ENCODE measurements at regions not wholly inside any gene's neighbourhood (a gene's known extent, or its start where the extent isn't known, plus 50 kb on each side); places are given as distances from the start of the nearest gene placed in this dataset.

GRCh38 chr14:27836386-27836785 lies 930.2 kb upstream of the FOXG1 start:
- TF ChIP-seq CREB1 (IDR thresholded peaks at IDR 0.05; ENCODE audit: low read depth) (no peak), RAD21 (IDR thresholded peaks at IDR 0.05; ENCODE audit: low read depth) (no peak), TCF12 (IDR thresholded peaks at IDR 0.05; ENCODE audit: low read depth) (no peak), YY1 (IDR thresholded peaks at IDR 0.05; ENCODE audit: low read depth) (no peak), CEBPB (IDR thresholded peaks at IDR 0.05) (no peak), REST (IDR thresholded peaks at IDR 0.05; ENCODE audit: low read depth) (no peak), TAF1 (IDR thresholded peaks at IDR 0.05; ENCODE audit: low read depth) (no peak), USF1 (IDR thresholded peaks at IDR 0.05) (no peak), MAX (IDR thresholded peaks at IDR 0.05) (no peak)
